ENCODE measurements at regions not wholly inside any gene's neighbourhood (a gene's known extent, or its start where the extent isn't known, plus 50 kb on each side); places are given as distances from the start of the nearest gene placed in this dataset.
A peak's percentile ranks its signal among the peaks of the same experiment; 100 is the strongest.

DNA sequence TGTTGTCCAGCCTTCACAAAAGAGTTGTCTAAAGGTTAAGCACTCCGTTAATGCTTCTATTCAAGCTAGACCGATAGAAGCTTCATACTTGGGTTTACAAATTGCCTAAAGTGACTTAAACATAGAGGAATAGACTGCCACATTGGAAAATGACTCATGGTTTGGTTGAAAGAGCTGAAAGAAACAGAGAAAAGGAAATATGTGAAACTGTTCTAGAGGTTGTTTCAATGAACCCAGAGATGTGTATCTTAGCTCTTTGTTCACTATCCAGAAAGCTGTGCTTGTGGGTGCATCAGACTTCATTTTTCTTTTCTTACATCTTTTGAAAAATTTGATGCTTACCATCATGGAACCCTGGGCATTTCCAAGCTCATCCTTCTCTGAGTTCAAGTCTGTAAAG is 736.2 kb downstream of the INHBA start:
- H3K4me3 ChIP-seq (ENCODE audit: control insufficient read depth, low read depth, low read length) = no peak overlapping the region
- TF ChIP-seq, protein P1, sequence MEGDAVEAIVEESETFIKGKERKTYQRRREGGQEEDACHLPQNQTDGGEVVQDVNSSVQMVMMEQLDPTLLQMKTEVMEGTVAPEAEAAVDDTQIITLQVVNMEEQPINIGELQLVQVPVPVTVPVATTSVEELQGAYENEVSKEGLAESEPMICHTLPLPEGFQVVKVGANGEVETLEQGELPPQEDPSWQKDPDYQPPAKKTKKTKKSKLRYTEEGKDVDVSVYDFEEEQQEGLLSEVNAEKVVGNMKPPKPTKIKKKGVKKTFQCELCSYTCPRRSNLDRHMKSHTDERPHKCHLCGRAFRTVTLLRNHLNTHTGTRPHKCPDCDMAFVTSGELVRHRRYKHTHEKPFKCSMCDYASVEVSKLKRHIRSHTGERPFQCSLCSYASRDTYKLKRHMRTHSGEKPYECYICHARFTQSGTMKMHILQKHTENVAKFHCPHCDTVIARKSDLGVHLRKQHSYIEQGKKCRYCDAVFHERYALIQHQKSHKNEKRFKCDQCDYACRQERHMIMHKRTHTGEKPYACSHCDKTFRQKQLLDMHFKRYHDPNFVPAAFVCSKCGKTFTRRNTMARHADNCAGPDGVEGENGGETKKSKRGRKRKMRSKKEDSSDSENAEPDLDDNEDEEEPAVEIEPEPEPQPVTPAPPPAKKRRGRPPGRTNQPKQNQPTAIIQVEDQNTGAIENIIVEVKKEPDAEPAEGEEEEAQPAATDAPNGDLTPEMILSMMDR (conservative IDR thresholded peaks at IDR 0.05; ENCODE audit: control insufficient read depth, insufficient read depth, low read depth, low read length) = no peak

GRCh38 chr7:40965774-40966173 is 737.1 kb downstream of the INHBA start:
- H3K4me3 ChIP-seq (ENCODE audit: control insufficient read depth, low read depth, low read length) = no peak overlapping the region
- TF ChIP-seq, protein P1 (conservative IDR thresholded peaks at IDR 0.05; ENCODE audit: control insufficient read depth, insufficient read depth, low read depth, low read length) = no peak
- no peak for DNase-seq (ENCODE audit: low read depth)

More for the DNA sequence above, 736.2 kb downstream of the INHBA start:
- DNase-seq (ENCODE audit: low read depth) = no peak

- no peak overlapping the region for H3K4me3 ChIP-seq (ENCODE audit: control insufficient read depth, low read depth, low read length)
- TF ChIP-seq, protein P1 (conservative IDR thresholded peaks at IDR 0.05; ENCODE audit: control insufficient read depth, insufficient read depth, low read depth, low read length) = no peak
- no peak for DNase-seq (ENCODE audit: low read depth)
Measured at GRCh38 chr7:40965016-40965415, 737.9 kb downstream of the INHBA start.

DNA sequence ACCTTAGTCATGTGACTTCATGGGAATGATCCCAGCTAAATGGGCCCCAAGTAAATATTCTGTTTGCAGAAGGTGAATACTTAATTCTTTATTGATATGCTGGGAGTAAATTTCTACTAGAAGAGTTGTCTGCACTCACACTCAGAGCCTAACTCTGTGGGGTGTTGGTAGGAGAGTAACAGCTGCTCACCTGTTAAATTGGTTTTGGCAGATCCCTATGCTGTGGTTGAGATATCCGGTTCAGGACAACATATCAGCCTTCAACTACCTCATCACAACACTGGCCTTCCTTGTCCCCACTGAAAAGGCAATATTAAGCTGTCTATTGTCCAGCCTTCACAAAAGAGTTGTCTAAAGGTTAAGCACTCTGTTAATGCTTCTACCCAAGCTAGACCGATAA is 738.3 kb downstream of the INHBA start:
- no peak overlapping the region for H3K4me3 ChIP-seq (ENCODE audit: control insufficient read depth, low read depth, low read length)
- TF ChIP-seq, protein P1 (conservative IDR thresholded peaks at IDR 0.05; ENCODE audit: control insufficient read depth, insufficient read depth, low read depth, low read length) = no peak
- DNase-seq (ENCODE audit: low read depth) = no peak

GRCh38 chr7:40959955-40960354 is 742.9 kb downstream of the INHBA start:
- TF ChIP-seq, protein P1 (conservative IDR thresholded peaks at IDR 0.05; ENCODE audit: control insufficient read depth, insufficient read depth, low read depth, low read length) = no peak
- no peak for DNase-seq (ENCODE audit: low read depth)

GRCh38 chr7:40948239-40948638 is 754.7 kb downstream of the INHBA start:
- peak; percentile 5 for DNase-seq (ENCODE audit: low read depth)
- TF ChIP-seq, protein P1 (conservative IDR thresholded peaks at IDR 0.05; ENCODE audit: control insufficient read depth, insufficient read depth, low read depth, low read length) = no peak
- H3K4me3 ChIP-seq (ENCODE audit: control insufficient read depth, low read depth, low read length) = no peak overlapping the region

More at GRCh38 chr7:40959955-40960354, 742.9 kb downstream of the INHBA start:
- H3K4me3 ChIP-seq (ENCODE audit: control insufficient read depth, low read depth, low read length) = no peak overlapping the region

- H3K4me3 ChIP-seq (ENCODE audit: control insufficient read depth, low read depth, low read length) = no peak overlapping the region
- no peak for DNase-seq (ENCODE audit: low read depth)
- TF ChIP-seq, protein P1 (conservative IDR thresholded peaks at IDR 0.05; ENCODE audit: control insufficient read depth, insufficient read depth, low read depth, low read length) = no peak
Measured at GRCh38 chr7:40947566-40947965, 755.3 kb downstream of the INHBA start.

Measured in fibroblast of mammary gland (primary cell).